ENCODE measurements at regions not wholly inside any gene's neighbourhood (a gene's known extent, or its start where the extent isn't known, plus 50 kb on each side); places are given as distances from the start of the nearest gene placed in this dataset.

- TF ChIP-seq POLR2AphosphoS5 (IDR thresholded peaks at IDR 0.05; ENCODE audit: low read depth, low read length) (no peak), POLR2A (IDR thresholded peaks at IDR 0.05; ENCODE audit: low read depth, low read length) (no peak), PAX5 (IDR thresholded peaks at IDR 0.05; ENCODE audit: insufficient read depth, low read length, severe bottlenecking) (no peak), SPI1 (IDR thresholded peaks at IDR 0.05; ENCODE audit: low read depth, low read length) (0 out of 2 replicates have a peak, but pooled peaks have one; percentile 10)
Measured at GRCh38 chr3:27573780-27574437, 89.7 kb upstream of the SLC4A7 start.

Data from GM12891 (cell line).